Hepatocyte (in vitro differentiated cells): ENCODE measurements at regions not wholly inside any gene's neighbourhood (a gene's known extent, or its start where the extent isn't known, plus 50 kb on each side); places are given as distances from the start of the nearest gene placed in this dataset.

Experiments
- EZH2 ChIP-seq: fragments of 200-600 bp; sonication (generic); IDR thresholded peaks from 2 replicates; pipeline ENCODE4 v1.6.1; 2016; ENCODE audit warnings: antibody characterized with exemption, mild to moderate bottlenecking, borderline replicate concordance
- EZH2phosphoT487 ChIP-seq: fragments of 200-600 bp; sonication (generic); IDR thresholded peaks from one replicate; pipeline ENCODE4 v1.6.1; 2018; ENCODE audit warnings: antibody characterized with exemption, mild to moderate bottlenecking, low read depth, moderate library complexity; ENCODE audit not compliant: unreplicated experiment, severe bottlenecking
- TF ChIP-seq, protein P1 (sequence below): fragments of 200-600 bp; sonication (generic); IDR thresholded peaks from 2 replicates; pipeline ENCODE4 v1.5.1; 2016; ENCODE audit warnings: antibody characterized with exemption, mild to moderate bottlenecking; ENCODE audit not compliant: poor library complexity

DNA sequence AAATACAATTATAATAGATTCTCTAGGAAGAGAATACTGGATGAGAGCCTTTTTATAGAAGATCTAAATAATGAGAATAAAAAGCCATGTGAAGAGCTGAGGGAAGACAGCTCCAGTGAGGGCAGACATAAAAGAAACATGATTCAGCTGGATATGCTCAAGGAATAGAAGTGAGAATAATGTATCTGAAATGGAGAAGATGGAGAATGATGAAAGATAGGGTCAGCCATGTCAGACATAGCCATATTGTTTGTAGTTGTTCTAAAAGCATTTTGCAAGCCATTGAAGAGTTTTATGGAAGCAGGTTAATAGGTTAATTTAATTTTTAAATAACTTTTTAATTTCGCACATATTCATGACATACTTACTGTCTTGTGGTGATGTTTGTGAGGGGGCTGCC is 713.5 kb upstream of the ARPP21 start:
- TF ChIP-seq, protein P1, sequence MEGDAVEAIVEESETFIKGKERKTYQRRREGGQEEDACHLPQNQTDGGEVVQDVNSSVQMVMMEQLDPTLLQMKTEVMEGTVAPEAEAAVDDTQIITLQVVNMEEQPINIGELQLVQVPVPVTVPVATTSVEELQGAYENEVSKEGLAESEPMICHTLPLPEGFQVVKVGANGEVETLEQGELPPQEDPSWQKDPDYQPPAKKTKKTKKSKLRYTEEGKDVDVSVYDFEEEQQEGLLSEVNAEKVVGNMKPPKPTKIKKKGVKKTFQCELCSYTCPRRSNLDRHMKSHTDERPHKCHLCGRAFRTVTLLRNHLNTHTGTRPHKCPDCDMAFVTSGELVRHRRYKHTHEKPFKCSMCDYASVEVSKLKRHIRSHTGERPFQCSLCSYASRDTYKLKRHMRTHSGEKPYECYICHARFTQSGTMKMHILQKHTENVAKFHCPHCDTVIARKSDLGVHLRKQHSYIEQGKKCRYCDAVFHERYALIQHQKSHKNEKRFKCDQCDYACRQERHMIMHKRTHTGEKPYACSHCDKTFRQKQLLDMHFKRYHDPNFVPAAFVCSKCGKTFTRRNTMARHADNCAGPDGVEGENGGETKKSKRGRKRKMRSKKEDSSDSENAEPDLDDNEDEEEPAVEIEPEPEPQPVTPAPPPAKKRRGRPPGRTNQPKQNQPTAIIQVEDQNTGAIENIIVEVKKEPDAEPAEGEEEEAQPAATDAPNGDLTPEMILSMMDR: no peak
- TF ChIP-seq EZH2 (no peak), EZH2phosphoT487 (no peak)
